CD1c-positive myeloid dendritic cell (primary cell): ENCODE measurements at regions not wholly inside any gene's neighbourhood (a gene's known extent, or its start where the extent isn't known, plus 50 kb on each side); places are given as distances from the start of the nearest gene placed in this dataset.

ENCODE experiments used
- DNase-seq: peaks from one replicate; pipeline ENCODE4 v3.0.0-alpha.2; 2016; ENCODE audit errors: extremely low spot score

DNA sequence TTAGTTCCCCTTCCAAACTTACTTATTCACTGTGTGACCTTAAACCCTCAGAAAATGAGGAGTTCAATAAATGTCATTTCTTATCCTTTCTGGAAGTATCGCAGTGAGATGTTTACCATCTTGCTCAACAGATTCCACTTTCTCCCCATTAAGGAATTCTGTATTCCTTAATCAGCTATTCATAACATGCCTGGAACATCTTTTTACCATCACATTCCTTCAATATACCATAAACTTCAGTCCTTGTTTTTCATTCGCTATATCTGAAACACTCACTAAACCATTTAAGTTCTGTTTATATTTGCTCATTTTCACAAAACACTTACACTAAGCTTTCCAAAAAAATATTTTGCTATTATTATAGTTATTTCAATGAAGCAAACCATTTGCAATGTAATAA lies 1158.6 kb downstream of the CDH12 start:
- DNase-seq: no peak

DNA sequence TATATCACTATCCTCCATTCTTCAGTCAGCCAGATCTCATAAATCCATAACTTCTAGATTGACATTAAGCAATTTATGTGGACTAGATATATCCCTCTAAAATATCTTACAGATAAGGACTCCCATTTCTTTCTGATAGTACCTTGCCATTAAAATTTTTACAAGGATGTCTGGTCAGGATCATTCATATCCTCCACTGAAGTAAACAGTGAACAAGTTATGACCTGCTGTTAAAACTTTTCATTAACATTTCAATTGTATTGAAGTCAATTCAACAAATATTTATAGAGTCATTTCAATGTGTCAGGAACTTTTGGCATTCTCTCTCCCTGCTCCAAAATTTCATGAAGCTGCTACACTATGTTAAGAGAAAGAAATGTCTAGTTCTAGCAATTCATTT lies 1159.6 kb downstream of the CDH12 start:
- DNase-seq: no peak

DNA sequence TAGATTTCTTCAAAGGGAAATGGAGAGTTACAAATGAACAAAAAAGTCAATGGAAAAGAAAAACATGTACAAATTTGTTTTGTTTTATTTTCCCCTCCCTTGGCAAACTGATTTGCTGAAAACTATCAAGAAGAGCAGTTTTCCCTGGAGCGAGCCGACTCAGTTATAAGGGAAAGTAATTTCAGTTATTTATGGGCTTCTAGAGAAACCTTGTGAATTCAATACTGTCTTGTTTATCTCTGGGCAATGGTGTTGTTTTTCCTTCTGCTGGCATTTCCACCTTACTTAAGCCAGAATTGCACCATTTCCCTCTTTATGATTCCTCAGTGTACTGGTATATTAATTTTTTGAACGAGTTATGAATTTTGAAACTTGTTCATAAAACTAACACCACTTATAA lies 1163.6 kb downstream of the CDH12 start:
- DNase-seq: no peak

DNA sequence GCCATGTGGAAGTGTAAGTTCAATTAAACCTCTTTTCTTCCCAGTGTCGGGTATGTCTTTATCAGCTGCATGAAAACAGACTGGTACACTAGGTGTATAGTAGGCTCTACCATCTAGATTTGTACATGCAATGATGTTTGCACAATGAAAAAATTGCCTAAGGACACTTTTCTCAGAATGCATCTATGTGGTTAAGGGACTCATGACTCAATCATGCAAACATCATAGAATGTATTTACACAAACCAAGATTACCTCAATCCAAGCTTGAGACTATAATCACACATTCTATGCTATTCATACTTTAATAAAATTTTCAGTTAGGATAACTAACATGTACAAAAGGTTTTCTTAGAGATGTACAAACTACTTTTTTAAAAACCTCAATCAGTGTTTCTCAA lies 1164.5 kb downstream of the CDH12 start:
- DNase-seq: no peak

DNA sequence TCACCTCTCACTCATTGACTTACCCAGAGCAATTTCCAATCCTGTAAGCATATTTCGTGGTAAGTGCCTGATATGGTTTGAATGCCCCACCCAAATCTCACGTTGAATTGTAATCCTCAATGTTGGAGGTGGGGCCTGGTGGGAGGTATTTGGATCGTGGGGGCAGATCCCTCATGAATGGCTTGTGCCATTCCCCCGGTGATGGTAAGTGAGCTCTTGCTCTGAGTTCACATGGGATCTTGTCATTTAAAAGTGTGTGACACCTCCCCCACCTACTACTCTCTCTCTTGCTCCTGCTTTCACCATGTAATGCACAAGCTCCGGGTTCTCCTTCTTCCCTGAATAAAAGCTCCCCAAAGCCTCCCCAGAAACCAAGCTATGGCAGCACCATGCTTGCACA lies 1165.5 kb downstream of the CDH12 start:
- no peak for DNase-seq

DNA sequence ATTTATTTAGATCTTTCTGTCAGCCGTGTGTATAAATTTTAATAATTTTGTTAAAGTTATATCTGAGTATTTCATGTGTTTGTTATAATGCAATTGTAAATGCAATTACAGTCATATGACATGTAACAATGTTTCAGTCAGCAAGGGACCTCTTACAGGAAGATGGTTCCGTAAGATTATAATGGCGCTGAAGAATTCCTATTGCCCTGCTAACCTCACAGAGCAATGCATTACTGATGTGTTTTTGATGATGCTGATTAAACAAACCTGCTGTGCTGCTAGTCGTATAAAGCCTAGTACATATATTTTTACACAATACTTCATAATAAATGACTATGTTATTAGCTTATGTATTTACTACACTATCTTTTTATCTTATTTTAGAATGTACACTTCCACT lies 1166.4 kb downstream of the CDH12 start:
- DNase-seq: no peak

DNA sequence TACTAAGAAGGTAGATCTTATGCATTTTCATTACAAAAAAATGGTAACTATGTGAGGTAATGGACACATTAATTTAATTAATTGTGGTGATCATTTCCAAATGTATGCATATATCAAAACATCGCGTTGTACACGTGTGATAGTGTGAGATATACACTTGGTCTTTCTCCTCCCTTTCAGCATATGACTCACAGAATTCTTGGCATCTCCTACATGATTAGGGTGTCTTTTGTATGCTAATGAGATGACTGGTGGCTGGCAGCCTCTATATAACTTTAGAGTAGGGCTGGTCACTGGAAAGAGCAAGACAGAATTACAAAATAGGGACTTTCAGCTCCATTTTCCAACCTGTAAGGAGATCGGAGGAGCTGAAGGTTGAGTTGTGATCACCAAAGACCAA lies 1167.6 kb downstream of the CDH12 start:
- no peak for DNase-seq

DNA sequence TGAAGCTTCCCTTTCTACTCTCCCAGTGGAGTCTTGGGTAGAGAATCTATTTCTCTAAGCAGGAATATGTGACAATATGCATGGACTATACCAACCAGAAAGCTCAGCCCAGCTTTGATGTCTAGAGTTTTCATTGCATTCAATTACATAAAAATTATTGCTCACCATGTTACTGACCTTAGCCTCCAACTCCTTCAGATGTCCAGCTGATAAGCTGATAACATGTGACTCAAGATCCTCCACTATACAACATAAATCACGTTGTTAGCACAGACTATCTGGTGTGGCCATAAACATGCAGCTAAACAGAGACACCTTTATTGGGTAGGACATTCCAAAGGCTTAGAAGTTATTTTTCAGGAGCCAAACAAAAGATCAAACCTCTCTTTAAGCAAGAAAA lies 1168.2 kb downstream of the CDH12 start:
- DNase-seq: no peak

DNA sequence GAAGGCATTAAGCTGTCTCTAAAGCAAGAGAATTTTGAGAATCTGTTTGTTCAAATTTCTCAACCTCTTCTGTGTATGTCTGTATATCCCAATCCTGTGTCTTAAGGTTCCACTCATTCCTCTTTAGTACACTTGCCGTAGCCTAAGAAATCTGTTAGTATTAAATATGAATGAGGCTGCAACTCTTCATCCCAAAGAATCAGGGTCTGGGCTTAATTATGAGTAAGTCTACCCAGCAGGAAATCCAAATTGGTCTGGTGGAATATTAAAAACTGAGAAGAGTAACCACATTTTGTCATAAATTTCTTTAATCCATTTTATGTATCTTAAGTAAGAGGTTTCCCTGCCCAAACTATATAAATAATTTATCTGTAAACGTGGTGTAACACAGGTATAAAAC lies 1171.2 kb downstream of the CDH12 start:
- DNase-seq: no peak

DNA sequence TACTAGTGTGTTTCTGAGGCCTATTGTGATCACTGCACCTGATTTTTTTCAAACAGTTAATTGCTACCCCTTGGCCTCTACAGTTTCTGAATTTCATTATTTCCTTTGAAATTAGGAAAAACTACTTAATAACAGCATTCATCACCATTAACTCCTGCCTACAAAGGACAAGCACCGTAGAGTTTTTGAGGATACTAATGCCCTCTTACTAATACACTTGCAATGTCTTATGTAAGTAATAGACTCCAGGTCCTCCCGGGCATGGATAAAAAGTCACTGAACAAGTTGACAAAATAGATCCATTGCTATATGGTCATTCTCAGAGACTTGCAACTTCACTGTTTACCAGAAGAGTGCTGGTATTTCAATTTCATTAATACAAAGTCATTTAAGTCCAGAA lies 1172.5 kb downstream of the CDH12 start:
- DNase-seq: no peak

DNA sequence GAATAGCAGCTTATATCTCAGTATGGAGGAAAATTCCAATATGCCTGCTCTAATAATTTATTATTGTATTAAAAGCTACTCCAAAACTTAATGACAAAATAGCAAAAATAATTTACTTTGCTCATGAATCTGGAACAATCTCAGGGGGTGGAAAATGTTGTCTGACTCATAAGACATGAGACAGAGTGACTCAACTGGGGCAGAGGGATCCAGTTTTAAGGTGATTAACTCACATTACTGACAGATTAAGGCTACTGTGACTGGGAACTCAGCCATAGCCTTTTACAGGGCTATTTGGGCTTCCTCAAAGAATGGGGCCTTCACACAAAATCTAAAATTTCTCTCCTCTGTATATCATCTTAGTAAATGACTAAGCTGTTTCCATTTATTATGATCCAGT lies 1172.9 kb downstream of the CDH12 start:
- DNase-seq: no peak

DNA sequence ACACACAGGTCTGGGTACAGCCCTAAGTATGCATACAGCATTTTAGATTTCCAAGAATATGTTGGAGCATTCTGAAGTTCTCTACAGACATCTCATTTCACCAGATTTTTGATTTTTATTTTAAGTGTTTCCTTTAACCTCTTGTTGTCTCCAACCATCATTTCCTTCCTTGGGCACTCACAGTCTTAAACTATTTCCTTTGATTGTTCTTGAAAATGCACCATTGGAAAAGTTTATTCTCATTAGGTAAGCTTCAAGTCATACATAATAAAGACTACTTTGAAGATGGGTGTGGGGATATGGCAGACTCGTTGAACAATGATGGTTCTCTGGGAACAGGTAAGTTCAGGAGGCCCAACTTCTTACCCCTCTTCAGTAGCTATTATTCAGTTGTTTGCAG lies 1174.6 kb downstream of the CDH12 start:
- DNase-seq: no peak

DNA sequence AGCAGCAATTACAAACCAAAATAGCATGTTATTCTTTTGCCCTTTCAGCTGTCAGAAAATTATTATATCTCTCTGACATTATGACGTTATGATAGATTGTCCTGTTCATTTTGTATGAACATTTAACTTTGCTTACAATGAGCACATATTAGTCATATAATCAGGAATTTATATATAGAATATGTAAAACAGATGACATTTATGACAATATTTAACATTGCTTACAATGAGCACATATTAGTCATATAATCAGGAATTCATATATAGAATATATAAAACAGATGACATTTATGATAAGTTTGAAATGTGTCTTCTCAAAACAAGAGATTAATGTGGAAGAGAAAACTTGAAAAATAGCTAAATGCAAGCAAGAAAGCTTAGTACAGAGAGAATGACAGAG lies 1180.2 kb downstream of the CDH12 start:
- DNase-seq: no peak

DNA sequence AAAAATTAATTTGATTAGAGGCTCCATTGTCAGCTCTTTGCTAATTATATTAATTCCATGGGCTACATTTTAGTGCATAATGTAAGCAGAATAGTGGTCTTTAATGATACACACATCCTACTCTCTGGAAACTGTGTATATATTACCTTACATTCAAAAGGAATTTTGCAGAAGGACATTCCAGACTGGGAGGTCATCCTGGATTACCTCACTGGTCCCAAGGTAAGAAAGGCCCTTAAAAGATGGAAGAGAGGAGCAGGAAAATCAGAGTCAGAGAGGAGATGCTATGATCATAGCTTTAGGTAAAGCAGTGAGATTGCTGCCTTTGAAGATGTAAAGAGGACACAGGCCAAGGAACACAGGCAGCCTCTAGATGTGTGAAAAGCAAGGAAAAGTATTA lies 1180.8 kb downstream of the CDH12 start:
- DNase-seq: no peak

DNA sequence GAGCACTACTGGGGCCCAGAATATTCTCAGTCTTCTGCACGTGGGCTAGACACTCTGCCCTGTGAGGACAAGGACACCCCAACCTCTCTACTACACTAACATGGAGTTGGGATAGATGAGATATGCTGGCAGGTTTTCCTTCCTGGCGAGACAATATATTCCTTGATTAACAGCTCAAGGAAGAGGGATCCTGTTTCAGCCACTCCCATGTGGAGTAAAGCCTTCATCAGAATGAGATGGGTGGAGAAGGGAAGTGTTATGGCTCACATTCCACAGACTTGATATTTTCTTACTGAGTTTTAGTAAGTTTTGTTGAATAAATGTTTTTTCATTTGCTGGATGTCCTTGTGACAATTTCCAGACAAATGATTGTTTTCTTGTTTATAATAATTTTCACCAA lies 1187.6 kb downstream of the CDH12 start:
- no peak for DNase-seq

DNA sequence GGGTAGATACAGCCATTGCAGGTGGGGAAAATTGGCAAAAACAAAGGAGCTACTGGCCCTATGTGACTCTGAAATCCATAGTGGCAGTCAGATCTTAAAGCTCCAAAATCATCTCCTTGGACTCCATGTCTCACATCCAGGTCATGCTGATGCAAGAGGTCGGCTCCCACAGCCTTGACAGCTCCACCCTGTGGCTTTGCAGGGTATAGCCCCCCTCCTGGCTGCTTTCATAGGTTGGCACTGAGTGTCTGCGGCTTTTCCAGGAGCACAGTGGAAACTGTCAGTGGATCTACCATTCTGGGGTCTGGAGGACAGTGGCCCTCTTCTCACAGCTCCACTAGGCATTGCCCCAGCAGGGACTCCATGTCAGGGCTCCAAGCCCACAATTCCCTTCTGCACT lies 1190.1 kb downstream of the CDH12 start:
- DNase-seq: no peak

DNA sequence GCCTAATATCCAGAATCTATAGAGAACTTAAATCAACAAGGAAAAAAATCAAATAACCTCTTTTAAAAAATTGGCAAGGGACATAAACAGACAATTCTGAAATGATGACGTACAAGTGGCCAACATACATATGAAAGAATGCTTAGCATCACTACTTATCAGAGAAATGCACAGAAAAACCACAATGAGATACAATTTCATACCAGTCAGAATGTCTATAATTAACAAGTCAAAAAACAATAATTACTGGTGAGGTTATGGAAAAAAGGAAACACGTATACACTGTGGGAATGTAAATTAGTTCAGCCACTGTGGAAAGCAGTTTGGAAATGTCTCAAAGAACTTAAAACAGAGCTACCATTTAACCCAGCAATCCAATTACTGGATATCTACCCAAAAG lies 1192.0 kb downstream of the CDH12 start:
- no peak for DNase-seq

DNA sequence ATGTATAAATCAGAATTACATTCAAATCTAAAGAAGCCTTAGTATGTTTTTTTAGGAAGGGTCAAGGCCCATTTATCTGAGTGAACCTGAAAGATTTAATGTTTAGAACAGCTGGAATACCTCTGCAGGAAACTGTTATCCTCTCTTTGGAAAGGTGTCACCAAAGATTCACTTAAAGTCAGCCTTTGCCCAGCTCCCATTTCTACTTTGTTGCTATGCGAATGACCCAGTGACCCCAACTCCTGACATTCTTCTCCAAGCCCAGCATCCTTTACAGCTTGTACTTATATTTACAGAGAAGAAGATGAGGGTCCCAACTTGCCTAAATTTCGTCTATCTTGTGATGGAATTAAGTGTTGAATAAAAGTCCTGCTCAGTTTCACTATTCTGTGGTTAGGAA lies 1198.6 kb downstream of the CDH12 start:
- no peak for DNase-seq

DNA sequence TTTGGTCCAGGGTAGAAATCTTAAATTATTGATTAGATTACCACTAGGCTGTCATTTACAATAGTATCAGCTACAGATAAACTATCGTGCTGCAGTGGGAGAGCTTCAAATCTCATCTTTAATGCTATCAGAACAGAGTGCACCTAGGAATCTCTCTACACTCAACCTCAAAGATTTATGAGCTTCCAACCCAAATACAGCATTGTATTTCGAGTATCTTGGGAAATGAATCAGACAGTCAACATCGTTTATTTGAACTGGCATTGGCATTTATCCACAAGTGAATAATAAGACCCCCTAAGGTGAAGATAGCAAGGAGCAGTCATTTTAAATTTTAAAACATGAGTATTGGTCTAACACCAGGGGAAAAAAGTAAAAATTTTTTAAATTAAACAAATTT lies 1203.2 kb downstream of the CDH12 start:
- no peak for DNase-seq

DNA sequence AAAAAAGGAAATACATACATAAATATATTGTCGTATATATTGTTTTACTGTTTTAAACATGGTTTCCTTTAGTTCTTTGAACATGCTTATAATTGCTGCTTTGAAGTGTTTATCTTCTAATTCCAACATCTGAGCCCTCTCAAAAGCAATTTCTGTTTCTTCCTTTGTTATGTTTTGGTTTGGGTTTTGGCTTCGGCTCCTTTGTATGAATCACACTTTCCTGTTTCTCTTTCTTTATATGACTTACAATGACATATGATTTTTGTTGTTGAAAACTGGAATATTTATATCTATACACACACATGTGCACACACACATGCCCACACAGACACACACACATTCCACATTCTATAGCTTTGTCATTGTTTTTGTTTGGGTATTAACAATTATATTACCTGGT lies 1206.7 kb downstream of the CDH12 start:
- no peak for DNase-seq

DNA sequence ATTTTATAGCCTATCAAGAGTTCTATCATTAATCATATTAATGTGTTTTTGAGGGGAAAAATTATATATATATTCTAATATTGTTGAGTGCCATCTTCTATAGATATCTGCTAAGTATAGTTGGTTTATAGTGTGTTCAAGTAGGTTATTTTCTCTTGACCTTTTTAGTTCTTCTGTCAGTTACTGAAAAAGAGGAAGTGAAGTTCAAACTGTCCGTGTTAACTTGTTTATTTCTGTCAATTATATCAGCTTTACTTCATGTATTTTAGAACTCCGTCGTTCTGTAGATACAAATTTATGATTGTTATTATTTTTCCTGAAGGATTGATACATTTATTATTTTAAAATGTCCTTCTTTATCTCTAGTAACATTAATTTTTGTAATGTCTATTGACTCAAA lies 1209.1 kb downstream of the CDH12 start:
- no peak for DNase-seq

DNA sequence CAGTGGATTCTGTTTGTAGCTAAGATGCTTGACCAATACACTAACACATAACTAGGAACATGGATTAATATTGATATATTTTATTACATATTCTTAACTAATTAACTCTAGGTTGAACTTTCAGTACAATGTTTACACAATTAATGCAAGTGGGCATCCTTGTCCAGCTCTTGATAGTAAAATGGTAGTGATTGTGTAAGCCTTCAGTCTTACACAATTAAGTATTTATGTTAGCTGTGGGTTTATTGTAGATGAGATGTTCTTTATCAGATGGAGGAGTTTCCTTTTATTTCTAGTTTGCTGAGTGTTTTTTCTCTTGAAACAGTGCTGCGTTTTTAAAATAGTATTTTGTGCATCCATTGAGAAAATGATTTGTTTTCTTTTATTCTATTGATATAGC lies 1210.8 kb downstream of the CDH12 start:
- DNase-seq: no peak

DNA sequence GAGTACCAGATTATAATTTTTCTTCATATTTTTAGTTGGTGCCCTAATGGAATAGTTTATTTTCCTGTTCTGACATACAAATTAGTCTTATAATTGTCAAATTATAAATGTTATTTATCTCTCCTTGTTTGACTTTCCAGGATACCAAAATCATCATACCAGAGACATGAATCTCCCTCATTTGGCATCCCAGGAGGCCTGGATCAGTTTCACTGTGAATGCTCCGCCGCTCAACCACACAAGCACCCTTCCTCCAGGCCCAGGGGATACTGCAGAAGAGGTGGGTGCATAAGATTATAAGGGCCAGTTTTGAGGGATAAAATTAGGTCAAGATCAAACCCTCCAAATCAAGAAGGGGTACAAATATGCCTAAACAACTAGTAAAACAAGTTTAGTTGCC lies 1229.3 kb downstream of the CDH12 start:
- DNase-seq: no peak

DNA sequence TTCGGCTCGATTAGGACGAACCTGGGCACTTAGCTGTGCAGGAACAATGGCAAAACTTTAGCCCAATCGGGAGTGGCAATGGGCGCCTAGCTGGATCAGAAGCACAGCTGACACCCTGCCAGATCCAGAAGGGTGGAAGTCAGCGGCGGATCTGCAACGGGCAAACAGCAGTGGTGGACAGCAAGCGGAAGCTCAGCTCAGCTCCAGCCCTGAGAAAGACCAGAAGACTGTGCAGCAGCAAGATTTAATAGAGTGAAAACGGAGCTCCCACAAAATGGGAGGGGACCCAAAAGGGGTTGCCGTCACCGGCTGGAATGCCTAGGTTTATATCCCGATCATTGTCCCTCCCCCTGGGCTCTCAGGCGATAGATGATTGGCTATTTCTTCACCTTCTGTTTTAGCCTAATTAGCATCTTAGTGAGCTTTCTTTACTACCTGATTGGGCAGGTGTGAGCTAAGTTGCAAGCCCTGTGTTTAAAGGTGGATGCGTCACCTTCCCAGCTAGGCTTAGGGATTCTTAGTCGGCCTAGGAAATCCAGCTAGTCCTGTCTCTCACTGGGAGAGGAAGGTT lies 1237.9 kb downstream of the CDH12 start:
- no peak for DNase-seq

DNA sequence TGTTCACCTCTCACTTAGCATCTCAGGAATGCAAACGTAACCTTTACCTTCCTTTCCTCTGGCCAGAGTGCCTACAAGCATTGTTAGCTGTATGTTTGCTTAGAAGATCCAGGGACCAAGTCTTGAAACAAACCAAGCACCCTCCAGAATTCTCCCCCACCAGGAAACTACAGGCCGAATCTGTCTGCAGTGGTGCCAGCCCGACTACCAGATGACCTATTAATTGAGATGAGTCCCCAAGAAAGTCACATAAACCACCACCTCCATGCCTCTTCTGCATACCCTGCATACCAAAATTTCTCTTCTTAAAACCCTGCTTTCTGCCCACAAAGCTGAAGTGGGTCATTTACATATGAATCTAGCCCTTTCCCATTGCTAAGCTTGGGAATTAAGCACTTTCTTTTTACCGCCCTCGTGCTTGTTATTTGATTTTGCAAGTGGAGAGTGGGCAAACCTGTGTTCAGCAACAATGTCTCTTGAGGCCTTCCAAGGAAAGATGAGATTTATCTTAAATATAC lies 1239.1 kb downstream of the CDH12 start:
- DNase-seq: no peak
